ENCODE measurements at regions not wholly inside any gene's neighbourhood (a gene's known extent, or its start where the extent isn't known, plus 50 kb on each side); places are given as distances from the start of the nearest gene placed in this dataset.

- no peak for TF ChIP-seq USF1 (IDR thresholded peaks at IDR 0.05)
- TF ChIP-seq TAF1 (IDR thresholded peaks at IDR 0.05; ENCODE audit: low read depth), result no peak
- TF ChIP-seq CEBPB (IDR thresholded peaks at IDR 0.05), result no peak
- TF ChIP-seq RAD21 (IDR thresholded peaks at IDR 0.05; ENCODE audit: low read depth), result no peak
- TF ChIP-seq EP300 (IDR thresholded peaks at IDR 0.05; ENCODE audit: borderline replicate concordance), result no peak
- no peak for TF ChIP-seq MAX (IDR thresholded peaks at IDR 0.05)
- no peak for TF ChIP-seq YY1 (IDR thresholded peaks at IDR 0.05; ENCODE audit: low read depth)
- TF ChIP-seq ZBTB7A (IDR thresholded peaks at IDR 0.05; ENCODE audit: low read depth), result no peak
- no peak for TF ChIP-seq NFIC (IDR thresholded peaks at IDR 0.05)
- TF ChIP-seq REST (IDR thresholded peaks at IDR 0.05; ENCODE audit: low read depth), result no peak
- no peak for TF ChIP-seq TEAD4 (IDR thresholded peaks at IDR 0.05)
- no peak for TF ChIP-seq TCF12 (IDR thresholded peaks at IDR 0.05; ENCODE audit: low read depth)
These were observed 782.7 kb downstream of the CDH11 start for GRCh38 chr16:64339052-64339770.
